Inferior parietal cortex (tissue), 1 donor: ENCODE measurements at regions not wholly inside any gene's neighbourhood (a gene's known extent, or its start where the extent isn't known, plus 50 kb on each side); places are given as distances from the start of the nearest gene placed in this dataset.

ENCODE experiments used
- DNase-seq: peaks from one replicate; pipeline ENCODE4 v3.0.0-alpha.2; 2016; ENCODE audit errors: extremely low spot score

GRCh38 chrX:39170464-39170863 lies 369.2 kb downstream of the MID1IP1 start:
- DNase-seq: no peak

- no peak for DNase-seq
Observed at GRCh38 chrX:39171686-39172085, 370.4 kb downstream of the MID1IP1 start.

- DNase-seq: no peak
Observed at GRCh38 chrX:39174241-39174771, 373.0 kb downstream of the MID1IP1 start.

GRCh38 chrX:39174772-39175417 lies 373.6 kb downstream of the MID1IP1 start:
- no peak for DNase-seq

- DNase-seq: no peak
Observed at GRCh38 chrX:39175418-39176057, 374.3 kb downstream of the MID1IP1 start.

GRCh38 chrX:39176105-39176504 lies 374.8 kb downstream of the MID1IP1 start:
- no peak for DNase-seq

GRCh38 chrX:39189431-39189830 lies 388.2 kb downstream of the MID1IP1 start:
- DNase-seq: no peak

- no peak for DNase-seq
Observed at GRCh38 chrX:39194673-39195072, 393.4 kb downstream of the MID1IP1 start.

GRCh38 chrX:39195156-39195555 lies 393.9 kb downstream of the MID1IP1 start:
- no peak for DNase-seq

GRCh38 chrX:39196192-39197102 lies 395.2 kb downstream of the MID1IP1 start:
- no peak for DNase-seq

- no peak for DNase-seq
Observed at GRCh38 chrX:39199429-39199828, 398.2 kb downstream of the MID1IP1 start.

GRCh38 chrX:39201305-39201990 lies 400.2 kb downstream of the MID1IP1 start:
- no peak for DNase-seq

GRCh38 chrX:39202641-39203040 lies 401.4 kb downstream of the MID1IP1 start:
- no peak for DNase-seq

GRCh38 chrX:39203427-39203826 lies 402.2 kb downstream of the MID1IP1 start:
- DNase-seq: no peak

- no peak for DNase-seq
Observed at GRCh38 chrX:39204353-39204752, 403.1 kb downstream of the MID1IP1 start.

GRCh38 chrX:39204945-39205344 lies 403.7 kb downstream of the MID1IP1 start:
- DNase-seq: no peak

GRCh38 chrX:39205467-39205866 lies 404.2 kb downstream of the MID1IP1 start:
- no peak for DNase-seq

- no peak for DNase-seq
Observed at GRCh38 chrX:39206399-39207145, 405.3 kb downstream of the MID1IP1 start.

- DNase-seq: no peak
Observed at GRCh38 chrX:39211501-39211900, 410.2 kb downstream of the MID1IP1 start.

GRCh38 chrX:39212456-39212855 lies 411.2 kb downstream of the MID1IP1 start:
- DNase-seq: no peak
